ENCODE measurements at regions not wholly inside any gene's neighbourhood (a gene's known extent, or its start where the extent isn't known, plus 50 kb on each side); places are given as distances from the start of the nearest gene placed in this dataset.
"Not testable (repeated sequence)": the region's sequence is repeated elsewhere in the genome, so short reads cannot be mapped to it uniquely, and the experiment has no call there.

- DNase-seq = no peak
Measured at GRCh38 chr5:99438619-99439018, 509.8 kb upstream of the CHD1 start.

DNA sequence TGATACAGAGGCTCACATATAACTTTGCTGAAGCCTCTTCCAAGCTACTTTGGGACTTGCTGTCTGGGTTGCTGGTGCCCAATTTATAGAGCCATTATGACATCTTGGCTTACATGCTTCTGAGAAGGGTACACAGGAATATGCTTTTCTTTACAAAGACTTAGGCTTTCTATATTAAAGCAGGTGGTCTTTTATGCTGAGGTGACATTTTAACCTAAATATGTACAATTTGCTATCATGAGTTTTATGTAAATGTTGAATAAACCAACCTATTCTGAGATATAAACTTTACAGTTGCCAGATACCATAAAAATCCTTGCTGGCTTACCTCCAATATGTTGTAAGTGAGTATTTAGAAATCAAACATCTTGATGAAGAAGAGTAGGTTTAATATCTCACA, 509.2 kb upstream of the CHD1 start:
- DNase-seq = no peak

GRCh38 chr5:99423396-99423795, 494.6 kb upstream of the CHD1 start:
- not testable (repeated sequence) for DNase-seq

GRCh38 chr5:99418640-99419039, 489.8 kb upstream of the CHD1 start:
- DNase-seq = peak; percentile 35

- not testable (repeated sequence) for DNase-seq
Measured at GRCh38 chr5:99410386-99410785, 481.6 kb upstream of the CHD1 start.

GRCh38 chr5:99404764-99405302, 476.0 kb upstream of the CHD1 start:
- not testable (repeated sequence) for DNase-seq

- DNase-seq = not testable (repeated sequence)
Measured at GRCh38 chr5:99400571-99400970, 471.8 kb upstream of the CHD1 start.

DNA sequence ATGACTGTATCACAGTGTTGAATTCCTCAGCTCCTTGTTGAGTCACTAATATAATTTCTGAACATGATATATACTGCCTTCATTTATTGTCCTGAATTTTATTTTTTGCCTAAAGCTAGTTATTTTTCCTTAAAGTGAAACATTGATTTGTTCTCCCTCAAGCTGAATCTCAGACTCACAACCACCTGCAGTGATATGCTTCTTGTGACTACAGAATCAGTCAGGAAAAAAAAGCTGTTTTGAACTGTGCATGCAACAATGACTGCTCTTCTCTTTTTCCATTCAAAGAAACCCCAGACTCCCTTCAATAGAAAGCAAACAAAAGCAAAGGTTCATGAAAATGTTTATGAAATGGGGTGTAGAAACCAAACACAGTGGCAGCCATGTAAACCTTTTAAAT, 470.2 kb upstream of the CHD1 start:
- DNase-seq = no peak

DNA sequence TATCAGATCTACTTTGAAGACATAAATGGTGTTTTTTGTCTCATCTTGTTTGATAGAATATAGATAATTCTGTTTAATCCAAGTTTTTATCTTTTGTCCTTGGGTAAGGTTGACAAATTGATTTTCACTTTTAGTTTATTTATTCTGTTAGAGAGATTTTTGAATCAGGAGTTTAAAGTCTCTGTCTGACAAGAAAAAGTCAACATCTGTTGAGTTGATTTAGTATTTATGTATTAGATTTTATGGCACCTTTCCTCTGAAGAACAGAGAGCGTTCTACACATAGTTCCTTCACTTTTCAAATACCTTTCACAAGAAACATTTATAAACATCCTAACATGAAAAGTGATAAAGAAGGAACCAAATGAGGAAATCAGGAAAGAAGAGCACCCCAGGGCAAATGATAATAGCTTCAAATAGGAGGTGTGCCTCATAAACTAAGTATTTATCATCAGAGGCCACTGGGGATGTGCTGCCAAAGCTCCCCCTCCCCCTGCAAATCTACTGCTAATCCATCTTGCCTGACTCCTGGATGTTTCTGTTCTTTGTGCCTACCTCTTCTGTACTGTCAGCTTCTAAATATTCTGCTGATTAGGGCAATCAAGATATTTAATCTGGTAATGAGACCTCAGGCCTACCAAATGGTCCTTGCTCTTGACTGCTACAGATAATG, 457.7 kb upstream of the CHD1 start:
- DNase-seq = no peak

- DNase-seq = no peak
Measured at GRCh38 chr5:99379187-99379586, 450.4 kb upstream of the CHD1 start.

GRCh38 chr5:99378443-99378842, 449.6 kb upstream of the CHD1 start:
- no peak for DNase-seq

DNA sequence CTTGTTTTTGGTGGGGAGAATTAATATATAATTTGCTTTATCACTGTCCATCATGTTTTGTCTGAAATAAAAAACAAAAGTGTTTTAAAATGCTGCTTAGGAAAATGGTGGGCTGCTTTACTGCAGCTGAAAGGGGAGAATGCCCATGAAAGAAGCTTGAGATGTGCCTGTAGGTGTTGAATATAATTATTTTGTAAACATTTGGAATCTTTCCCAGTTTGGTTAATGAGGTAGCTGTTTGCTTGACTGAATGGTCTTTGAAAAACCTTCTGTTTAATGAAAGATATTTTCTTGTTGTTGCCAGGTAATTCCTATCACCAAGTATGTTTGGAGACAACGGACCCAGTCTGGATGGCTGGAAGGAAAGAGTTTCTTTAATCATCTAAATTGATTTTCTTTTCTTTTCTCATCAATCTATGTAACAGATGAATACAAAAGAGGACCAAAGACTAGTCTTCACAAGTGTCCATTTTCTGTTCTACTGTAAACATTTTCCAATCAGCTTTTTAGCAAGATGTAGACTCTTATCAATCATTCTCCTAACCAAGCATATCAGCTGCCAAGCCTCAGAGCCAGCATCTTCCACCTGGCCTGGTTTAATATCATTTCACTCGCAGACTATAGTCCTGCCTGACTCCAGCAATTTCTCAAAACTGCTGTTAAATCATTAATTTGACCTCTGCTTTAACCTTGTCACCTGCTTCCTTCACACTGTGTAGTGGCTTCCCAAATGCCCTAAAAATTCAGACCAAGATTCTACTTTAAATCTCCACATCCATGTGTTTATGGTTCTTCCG, 441.2 kb upstream of the CHD1 start:
- no peak for DNase-seq

- DNase-seq = no peak
Measured at GRCh38 chr5:99368726-99369125, 439.9 kb upstream of the CHD1 start.

DNA sequence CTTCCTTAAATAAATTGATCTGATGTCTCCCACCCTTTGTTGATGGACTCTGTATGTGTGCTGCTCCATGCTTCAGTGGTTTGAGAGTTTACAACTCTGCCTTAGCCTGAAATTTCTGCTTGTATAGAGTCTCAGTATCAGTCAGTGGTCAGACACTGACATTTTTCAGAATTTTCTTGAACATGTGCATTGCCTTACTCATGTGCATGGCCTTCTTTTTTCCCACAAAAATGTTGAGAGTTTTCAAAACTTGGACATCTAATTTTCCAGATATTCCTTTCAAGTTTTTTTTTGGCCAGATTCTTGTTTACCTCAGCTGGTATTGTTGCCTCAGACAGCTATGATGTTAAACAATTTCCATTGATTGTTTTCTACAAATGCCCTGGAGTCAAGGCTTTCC, 427.1 kb upstream of the CHD1 start:
- DNase-seq = no peak

DNA sequence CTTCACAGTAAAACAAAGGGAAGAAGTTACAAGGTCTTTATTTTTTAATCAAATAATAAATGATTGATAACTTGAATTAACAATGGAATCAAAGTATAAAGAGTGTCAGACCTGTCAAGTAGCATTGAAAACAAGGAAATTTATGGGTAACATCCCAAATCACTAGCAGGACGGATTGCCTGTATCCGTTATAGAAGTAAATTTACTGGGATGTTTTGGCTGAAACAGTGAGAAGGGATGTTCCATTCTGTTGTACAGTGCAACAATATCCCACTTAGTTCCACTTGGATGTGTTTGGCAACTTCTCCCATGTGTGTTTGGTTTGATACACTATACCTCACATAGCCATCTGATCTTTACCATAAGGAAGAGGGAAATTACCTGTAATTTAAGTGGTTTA, 421.0 kb upstream of the CHD1 start:
- DNase-seq = peak; percentile 52

DNA sequence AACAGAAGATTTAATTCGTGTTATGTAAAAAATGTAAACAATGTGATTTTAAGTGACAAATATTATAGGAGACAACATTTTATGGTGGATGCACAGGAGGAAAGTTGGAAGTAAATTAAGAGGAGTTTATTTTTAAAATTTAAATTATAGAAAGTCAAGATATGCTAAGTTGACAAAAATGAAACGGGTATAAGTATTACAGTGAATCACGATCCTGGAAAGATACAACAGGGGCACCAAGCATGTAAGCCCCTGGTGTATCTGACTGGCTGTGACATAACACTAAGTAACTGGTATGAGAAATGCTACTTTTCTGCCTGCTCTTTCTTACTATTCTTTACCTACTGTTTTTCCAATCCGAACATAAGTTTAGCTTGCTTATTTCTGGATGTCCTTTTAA, 419.8 kb upstream of the CHD1 start:
- no peak for DNase-seq

GRCh38 chr5:99339758-99340157, 411.0 kb upstream of the CHD1 start:
- not testable (repeated sequence) for DNase-seq

- DNase-seq = no peak
Measured at GRCh38 chr5:99334936-99335335, 406.1 kb upstream of the CHD1 start.

GRCh38 chr5:99331061-99331460, 402.3 kb upstream of the CHD1 start:
- DNase-seq = no peak

DNA sequence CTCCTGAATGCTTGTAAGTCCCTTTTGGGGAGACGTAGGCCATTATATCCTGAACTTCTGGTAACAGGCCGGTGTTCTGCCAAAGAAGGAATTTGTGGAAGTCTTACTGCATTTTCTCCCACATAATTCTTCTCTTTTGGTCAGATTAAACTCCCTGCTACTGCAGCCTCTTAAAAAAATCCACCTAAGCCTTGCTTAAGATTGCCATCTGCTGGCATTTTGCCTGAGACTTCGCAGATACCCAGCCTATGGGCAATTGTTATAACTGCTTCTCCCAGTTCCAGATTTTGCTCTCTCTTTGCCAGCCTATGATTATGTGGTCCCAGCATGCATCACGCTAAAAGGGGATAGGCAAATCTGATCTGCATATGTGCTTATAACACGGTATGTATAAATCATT, 391.6 kb upstream of the CHD1 start:
- peak; percentile 11 for DNase-seq

DNA sequence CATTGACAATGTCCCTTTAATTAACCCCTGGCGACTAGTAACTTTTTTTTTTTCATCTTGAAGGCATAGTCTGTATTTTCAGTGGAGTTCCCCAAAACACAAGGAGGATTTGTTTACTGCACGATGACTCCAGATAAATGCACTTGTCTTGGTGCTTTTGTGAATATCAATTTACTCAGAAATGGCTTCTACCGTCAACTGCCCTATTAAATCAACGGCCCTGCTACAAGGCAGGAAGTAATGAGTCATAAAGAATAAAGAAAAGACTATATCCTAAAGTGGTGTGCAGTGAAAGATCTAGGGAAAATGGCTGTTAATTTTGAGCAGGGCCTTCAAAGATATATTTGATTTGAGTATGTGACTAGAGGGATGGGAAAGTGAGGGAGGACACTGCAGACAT, 388.3 kb upstream of the CHD1 start:
- no peak for DNase-seq

DNA sequence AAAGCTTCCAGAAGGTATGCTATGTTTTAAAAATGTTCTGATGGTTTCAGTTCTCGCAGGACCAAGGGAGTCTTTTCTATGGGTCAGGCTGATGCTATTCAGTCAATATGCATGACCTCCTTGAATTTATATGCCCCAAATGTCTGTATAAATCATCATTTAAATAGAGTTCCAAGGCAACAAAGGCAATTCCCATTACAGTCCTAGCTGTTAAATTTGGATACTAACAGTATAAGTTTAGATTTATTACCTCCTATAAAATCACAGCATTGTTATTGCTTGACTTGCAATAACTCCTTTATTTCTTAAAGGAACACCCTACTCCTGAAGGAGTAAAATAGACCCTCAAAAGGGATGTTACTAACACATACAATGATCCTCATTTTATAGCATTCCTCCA, 387.7 kb upstream of the CHD1 start:
- no peak for DNase-seq

- no peak for DNase-seq
Measured at GRCh38 chr5:99315413-99316183, 386.8 kb upstream of the CHD1 start.

Measured in renal pelvis (tissue), 1 donor.